HG03565 (cell line): ENCODE measurements at regions not wholly inside any gene's neighbourhood (a gene's known extent, or its start where the extent isn't known, plus 50 kb on each side); places are given as distances from the start of the nearest gene placed in this dataset.
"Not testable (repeated sequence)": the region's sequence is repeated elsewhere in the genome, so short reads cannot be mapped to it uniquely, and the experiment has no call there.

ENCODE experiments used
- ATAC-seq: cut with Tn5 transposase; IDR thresholded peaks from one replicate; pipeline ENCODE4 v1.9.1; 2021; ENCODE audit warnings: mild to moderate bottlenecking, moderate library complexity; ENCODE audit not compliant: unreplicated experiment

GRCh38 chr3:22730701-22731100 lies 472.4 kb upstream of the UBE2E2 start:
- ATAC-seq: no peak

- ATAC-seq: no peak
Measured at GRCh38 chr3:22731901-22732300, 471.2 kb upstream of the UBE2E2 start.

GRCh38 chr3:22732641-22733040 lies 470.5 kb upstream of the UBE2E2 start:
- no peak for ATAC-seq

GRCh38 chr3:22734207-22734606 lies 468.9 kb upstream of the UBE2E2 start:
- ATAC-seq: no peak

- no peak for ATAC-seq
Measured at GRCh38 chr3:22734756-22735155, 468.4 kb upstream of the UBE2E2 start.

- no peak for ATAC-seq
Measured at GRCh38 chr3:22735373-22735772, 467.8 kb upstream of the UBE2E2 start.

GRCh38 chr3:22743386-22743785 lies 459.7 kb upstream of the UBE2E2 start:
- not testable (repeated sequence) for ATAC-seq

- ATAC-seq: no peak
Measured at GRCh38 chr3:22745321-22745720, 457.8 kb upstream of the UBE2E2 start.

- no peak for ATAC-seq
Measured at GRCh38 chr3:22746221-22746620, 456.9 kb upstream of the UBE2E2 start.

GRCh38 chr3:22748453-22749045 lies 454.6 kb upstream of the UBE2E2 start:
- no peak for ATAC-seq

GRCh38 chr3:22759636-22760310 lies 443.4 kb upstream of the UBE2E2 start:
- ATAC-seq: no peak

- no peak for ATAC-seq
Measured at GRCh38 chr3:22765679-22766078, 437.4 kb upstream of the UBE2E2 start.

GRCh38 chr3:22777834-22778233 lies 425.3 kb upstream of the UBE2E2 start:
- no peak for ATAC-seq

- ATAC-seq: no peak
Measured at GRCh38 chr3:22779737-22780136, 423.4 kb upstream of the UBE2E2 start.

- no peak for ATAC-seq
Measured at GRCh38 chr3:22792533-22792932, 410.6 kb upstream of the UBE2E2 start.

GRCh38 chr3:22795917-22796316 lies 407.2 kb upstream of the UBE2E2 start:
- no peak for ATAC-seq

- ATAC-seq: no peak
Measured at GRCh38 chr3:22798461-22798860, 404.7 kb upstream of the UBE2E2 start.

GRCh38 chr3:22819209-22819608 lies 383.9 kb upstream of the UBE2E2 start:
- no peak for ATAC-seq

GRCh38 chr3:22835041-22835440 lies 368.1 kb upstream of the UBE2E2 start:
- ATAC-seq: no peak

GRCh38 chr3:22836131-22836530 lies 367.0 kb upstream of the UBE2E2 start:
- ATAC-seq: no peak

GRCh38 chr3:22843854-22844253 lies 359.3 kb upstream of the UBE2E2 start:
- ATAC-seq: no peak

- ATAC-seq: no peak
Measured at GRCh38 chr3:22846566-22846965, 356.6 kb upstream of the UBE2E2 start.

- ATAC-seq: not testable (repeated sequence)
Measured at GRCh38 chr3:22849583-22849982, 353.5 kb upstream of the UBE2E2 start.
